Naive B cell (primary cell): ENCODE measurements at regions not wholly inside any gene's neighbourhood (a gene's known extent, or its start where the extent isn't known, plus 50 kb on each side); places are given as distances from the start of the nearest gene placed in this dataset.
"Not testable (repeated sequence)": the region's sequence is repeated elsewhere in the genome, so short reads cannot be mapped to it uniquely, and the experiment has no call there.

ENCODE experiments used
- ATAC-seq, 2 donors: fragments of 150-1000 bp; cut with Tn5 transposase; 2 replicates each; pipeline ENCODE4 v1.10.0; 2021; ENCODE audit warnings: low read depth in 2 of 2, mild to moderate bottlenecking in 2 of 2, moderate library complexity in 2 of 2
- DNase-seq: peaks from one replicate; pipeline ENCODE4 v3.0.0; 2022
- H3K27ac Mint-ChIP-seq, 6 donors: one replicate each; pipeline ENCODE4 v1.8.0; 2020 to 2022; ENCODE audit warnings: mild to moderate bottlenecking in 6 of 6, mixed read lengths in 6 of 6, moderate library complexity in 5 of 6, inconsistent platforms in 2 of 6
- H3K27me3 Mint-ChIP-seq, 3 donors: one replicate each; pipeline ENCODE4 v1.8.0; 2021 to 2022; ENCODE audit warnings: mixed read lengths in 3 of 3, mild to moderate bottlenecking in 1 of 3
- H3K36me3 Mint-ChIP-seq, 2 donors: one replicate each; pipeline ENCODE4 v1.8.0; 2020 to 2022; ENCODE audit warnings: mixed read lengths in 2 of 2, inconsistent platforms in 1 of 2, mild to moderate bottlenecking in 1 of 2
- H3K4me1 Mint-ChIP-seq, 3 donors: one replicate each; pipeline ENCODE4 v1.8.0; 2020 to 2022; ENCODE audit warnings: mixed read lengths in 3 of 3, inconsistent platforms in 1 of 3, mild to moderate bottlenecking in 1 of 3, moderate library complexity in 1 of 3
- H3K4me3 Mint-ChIP-seq, 8 donors: one replicate each; pipeline ENCODE4 v1.8.0; 2020 to 2022; ENCODE audit warnings: mild to moderate bottlenecking in 8 of 8, mixed read lengths in 8 of 8, moderate library complexity in 8 of 8, inconsistent platforms in 2 of 8
- H3K9me3 Mint-ChIP-seq, 7 donors: one replicate each; pipeline ENCODE4 v1.8.0; 2020 to 2022; ENCODE audit warnings: mixed read lengths in 7 of 7, mild to moderate bottlenecking in 5 of 7, inconsistent platforms in 2 of 7, moderate library complexity in 1 of 7

GRCh38 chr1:66468722-66469121 is 65.2 kb upstream of the SGIP1 start:
- Mint-ChIP-seq H3K4me1 (no peaks in the 10 kb centered on the region), H3K36me3 (peaks cover 0 to 3% of the 10 kb centered on the region in 2 donors), H3K4me3 (no peak overlapping the region), H3K27ac (no peak overlapping the region), H3K27me3 (peaks cover 3 to 25% (median 22%) of the 10 kb centered on the region in 3 donors), H3K9me3 (peaks cover 0 to 2% (median under 1%) of the 10 kb centered on the region in 7 donors)
- DNase-seq (no peak), ATAC-seq (no peak)

DNA sequence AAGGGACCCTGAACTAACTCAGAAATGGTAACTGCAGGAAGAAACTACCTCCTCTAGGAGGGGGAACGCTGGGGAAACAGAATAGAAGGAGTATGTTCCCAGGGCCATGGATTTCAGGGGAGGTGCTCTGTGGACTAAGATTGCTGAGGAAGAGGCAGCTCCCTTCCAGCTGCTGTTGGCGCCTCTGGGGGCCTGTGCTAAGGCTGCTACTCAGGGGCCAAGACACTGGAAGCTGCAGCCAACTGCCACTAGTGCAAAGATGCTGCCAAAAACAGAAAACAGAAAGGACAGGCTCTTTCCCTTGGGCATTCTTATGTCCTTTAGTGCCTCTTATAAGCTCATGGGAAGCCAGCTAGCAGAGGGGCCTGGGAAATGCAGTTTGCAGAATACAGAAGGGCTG is 58.0 kb upstream of the SGIP1 start:
- Mint-ChIP-seq H3K4me3 (peak overlapping the region in 2 of 8 donors; percentile 29 to 71), H3K9me3 (peaks cover 5 to 16% (median 7%) of the 10 kb centered on the region in 7 donors), H3K27me3 (peaks cover 13 to 28% (median 19%) of the 10 kb centered on the region in 3 donors), H3K36me3 (peaks cover 10 to 12% of the 10 kb centered on the region in 2 donors), H3K27ac (no peak overlapping the region), H3K4me1 (no peaks in the 10 kb centered on the region)
- DNase-seq (no peak), ATAC-seq (no peak)

DNA sequence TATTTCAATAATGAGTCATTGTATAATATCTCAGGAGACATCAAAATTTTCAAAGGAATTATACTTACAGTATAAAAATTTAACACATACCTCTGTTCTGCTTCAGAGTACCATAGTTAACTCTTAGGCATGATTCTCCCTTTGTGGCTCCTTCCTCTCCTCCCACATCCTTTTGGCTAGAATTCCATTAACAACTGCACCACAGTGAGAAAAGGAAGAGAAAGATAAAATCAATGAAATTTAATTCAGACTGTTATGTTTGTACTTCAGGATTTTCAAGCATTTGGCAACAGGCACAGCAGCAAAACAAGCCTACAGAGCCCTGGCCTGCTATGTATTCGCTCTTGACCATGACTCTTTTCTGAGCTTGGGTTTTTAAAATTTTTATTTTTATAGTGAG is 57.2 kb upstream of the SGIP1 start:
- Mint-ChIP-seq H3K9me3 (peaks cover 5 to 16% (median 7%) of the 10 kb centered on the region in 7 donors), H3K27me3 (peaks cover 13 to 28% (median 16%) of the 10 kb centered on the region in 3 donors), H3K4me1 (no peaks in the 10 kb centered on the region), H3K27ac (no peak overlapping the region), H3K4me3 (no peak overlapping the region), H3K36me3 (peaks cover 10 to 12% of the 10 kb centered on the region in 2 donors)
- no peak for DNase-seq
- ATAC-seq, result no peak

GRCh38 chr1:66478116-66478515 is 55.8 kb upstream of the SGIP1 start:
- DNase-seq (no peak), ATAC-seq (no peak)
- peaks cover 16 to 28% (median 16%) of the 10 kb centered on the region in 3 donors for H3K27me3 Mint-ChIP-seq
- peaks cover 10 to 11% of the 10 kb centered on the region in 2 donors for H3K36me3 Mint-ChIP-seq
- H3K4me3 Mint-ChIP-seq, result no peak overlapping the region
- no peaks in the 10 kb centered on the region for H3K4me1 Mint-ChIP-seq
- no peak overlapping the region for H3K27ac Mint-ChIP-seq
- H3K9me3 Mint-ChIP-seq, result peaks cover 5 to 16% (median 8%) of the 10 kb centered on the region in 7 donors

DNA sequence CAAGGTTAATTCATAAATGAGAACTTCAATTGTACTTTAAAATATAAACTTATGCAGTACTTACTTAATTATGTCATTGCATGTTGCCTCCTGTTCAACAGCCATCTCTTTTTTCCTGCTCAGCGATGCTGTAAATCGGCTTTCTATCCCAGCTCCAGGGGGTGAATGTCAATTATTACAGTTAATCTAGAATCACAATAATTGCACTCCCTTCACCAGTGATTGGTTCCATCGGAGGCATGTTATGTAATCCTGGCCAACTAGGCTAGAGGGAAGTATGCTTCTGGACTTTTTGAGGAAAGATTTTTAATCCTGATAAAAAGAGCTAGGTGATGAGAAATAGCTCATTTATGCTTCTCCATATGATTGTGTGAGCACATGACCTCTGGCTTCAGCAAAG is 53.8 kb upstream of the SGIP1 start:
- peaks cover 5 to 16% (median 8%) of the 10 kb centered on the region in 7 donors for H3K9me3 Mint-ChIP-seq
- no peak for ATAC-seq
- H3K27ac Mint-ChIP-seq, result no peak overlapping the region

DNA sequence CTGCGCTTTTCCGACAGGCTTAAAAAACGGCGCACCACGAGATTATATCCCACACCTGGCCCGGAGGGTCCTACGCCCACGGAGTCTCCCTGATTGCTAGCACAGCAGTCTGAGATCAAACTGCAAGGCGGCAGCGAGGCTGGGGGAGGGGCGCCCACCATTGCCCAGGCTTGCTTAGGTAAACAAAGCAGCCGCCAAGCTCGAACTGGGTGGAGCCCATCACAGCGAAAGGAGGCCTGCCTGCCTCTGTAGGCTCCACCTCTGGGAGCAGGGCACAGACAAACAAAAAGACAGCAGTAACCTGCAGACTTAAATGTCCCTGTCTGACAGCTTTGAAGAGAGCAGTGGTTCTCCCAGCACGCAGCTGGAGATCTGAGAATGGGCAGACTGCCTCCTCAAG is 52.7 kb upstream of the SGIP1 start:
- not testable (repeated sequence) for DNase-seq, H3K4me1 Mint-ChIP-seq, ATAC-seq, H3K36me3 Mint-ChIP-seq, H3K27ac Mint-ChIP-seq, H3K27me3 Mint-ChIP-seq, H3K9me3 Mint-ChIP-seq
- peak overlapping the region in 1 of 8 donors; percentile 6 for H3K4me3 Mint-ChIP-seq

More for the DNA sequence above, 53.8 kb upstream of the SGIP1 start:
- H3K36me3 Mint-ChIP-seq, result peaks cover 8 to 10% of the 10 kb centered on the region in 2 donors
- H3K27me3 Mint-ChIP-seq, result peaks cover 13 to 19% (median 16%) of the 10 kb centered on the region in 3 donors
- DNase-seq, result no peak
- no peaks in the 10 kb centered on the region for H3K4me1 Mint-ChIP-seq
- H3K4me3 Mint-ChIP-seq, result no peak overlapping the region
